Testis (tissue), 2 donors: ENCODE measurements at regions not wholly inside any gene's neighbourhood (a gene's known extent, or its start where the extent isn't known, plus 50 kb on each side); places are given as distances from the start of the nearest gene placed in this dataset.

ENCODE experiments used
- DNase-seq: peaks from one replicate; pipeline ENCODE4 v3.0.0-alpha.2; 2019
- H3K27ac ChIP-seq, 2 donors: fragments of 200-600 bp; sonication (generic); one replicate each; pipeline ENCODE4 v1.5.1; 2019
- H3K27me3 ChIP-seq: fragments of 200-600 bp; sonication (generic); one replicate; pipeline ENCODE4 v1.5.1; 2019
- H3K36me3 ChIP-seq: fragments of 200-600 bp; sonication (generic); one replicate; pipeline ENCODE4 v1.5.1; 2017; ENCODE audit warnings: low read depth; ENCODE audit errors: missing control alignments
- H3K4me1 ChIP-seq: fragments of 200-600 bp; sonication (generic); one replicate; pipeline ENCODE4 v1.5.1; 2019
- H3K4me3 ChIP-seq, 2 donors: fragments of 200-600 bp; sonication (generic); one replicate each; pipeline ENCODE4 v1.5.1; 2017 to 2019
- H3K9me3 ChIP-seq: fragments of 200-600 bp; sonication (generic); one replicate; pipeline ENCODE4 v1.5.1; 2017
- CTCF ChIP-seq, 3 experiments: fragments of 450-650 bp in 2 of 3; fragments of 200-600 bp in 1 of 3; sonication (generic) in 1 of 3; IDR thresholded peaks; one replicate each; pipeline ENCODE4 v1.5.1; 2016 to 2019; ENCODE audit warnings: antibody characterized with exemption in 3 of 3, mild to moderate bottlenecking in 2 of 3, moderate library complexity in 1 of 3
- POLR2A ChIP-seq: fragments of 450-650 bp; IDR thresholded peaks from one replicate; pipeline ENCODE4 v1.6.1; 2017; ENCODE audit warnings: antibody characterized with exemption, mild to moderate bottlenecking, moderate library complexity
- WGBS, 2 donors: methylation state at CpG; one replicate each; pipeline ENCODE4 v1.1.5; 2018; 5-methylcytosine and 5-hydroxymethylcytosine counted together
- intact Hi-C: fragments of 100-400 bp; cut with DNase I; formaldehyde crosslinking; loops from one replicate; pipeline ENCODE4 v1.15.1; 2023; ENCODE audit warnings: low total_unique reads

DNA sequence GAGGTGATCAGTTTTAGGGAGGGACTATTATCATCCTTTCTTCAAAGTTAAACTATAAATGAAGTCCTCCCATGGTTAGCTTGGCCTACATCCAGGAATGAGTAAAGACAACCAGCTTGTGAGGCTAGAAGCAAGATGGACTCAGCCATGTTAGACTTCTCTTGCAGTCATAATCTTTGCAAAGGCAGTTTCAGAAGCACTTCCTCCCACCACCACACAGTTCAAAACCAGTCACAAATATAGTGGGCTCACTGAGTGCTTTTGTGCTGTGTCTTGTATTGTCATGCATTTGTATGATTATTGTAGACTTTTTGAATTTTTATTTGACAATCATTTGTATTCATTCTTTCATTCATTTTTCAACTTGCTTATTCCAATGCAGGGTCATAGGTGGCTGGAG lies 204.5 kb downstream of the ZNF674 start:
- no peaks in the 10 kb centered on the region for H3K27me3 ChIP-seq
- H3K4me3 ChIP-seq, result no peak overlapping the region
- intact Hi-C loops, result no loop called here
- H3K27ac ChIP-seq, result no peak overlapping the region
- no peak for DNase-seq
- no peaks in the 10 kb centered on the region for H3K36me3 ChIP-seq
- TF ChIP-seq POLR2A (no peak), CTCF (IDR thresholded peaks at IDR 0.05) (no peak)
- no peaks in the 10 kb centered on the region for H3K4me1 ChIP-seq
- no peaks in the 10 kb centered on the region for H3K9me3 ChIP-seq

DNA sequence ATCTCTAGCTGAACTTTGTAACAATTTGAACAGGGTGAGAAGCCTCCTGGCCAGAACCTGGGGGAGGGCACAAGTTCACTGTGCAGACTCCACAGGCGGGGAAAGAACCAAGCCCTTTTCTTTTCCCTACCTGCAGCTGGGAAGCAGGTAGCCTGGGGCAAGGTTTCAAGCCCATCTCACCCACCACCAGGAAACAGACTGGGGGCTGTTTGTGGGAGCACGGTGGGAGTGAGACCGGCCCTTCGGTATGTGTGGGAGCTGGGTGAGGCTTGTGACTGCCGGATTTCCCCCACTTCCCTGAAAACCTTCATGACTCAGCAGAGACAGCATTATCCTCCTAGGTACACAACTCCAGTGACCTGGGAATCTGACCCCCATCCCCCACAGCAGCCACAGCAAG lies 211.7 kb downstream of the ZNF674 start:
- intact Hi-C loops, result no loop called here
- Histone ChIP-seq H3K27me3 (no peaks in the 10 kb centered on the region), H3K36me3 (no peaks in the 10 kb centered on the region), H3K9me3 (no peaks in the 10 kb centered on the region), H3K4me1 (no peaks in the 10 kb centered on the region), H3K4me3 (no peak overlapping the region), H3K27ac (no peak overlapping the region)
- DNase-seq, result peak; percentile 17
- TF ChIP-seq POLR2A (no peak), CTCF (IDR thresholded peaks at IDR 0.05) (no peak)
- WGBS, 2 donors, result 51 to 85% methylated on average over 4 to 5 of the region's 5 CpGs

DNA sequence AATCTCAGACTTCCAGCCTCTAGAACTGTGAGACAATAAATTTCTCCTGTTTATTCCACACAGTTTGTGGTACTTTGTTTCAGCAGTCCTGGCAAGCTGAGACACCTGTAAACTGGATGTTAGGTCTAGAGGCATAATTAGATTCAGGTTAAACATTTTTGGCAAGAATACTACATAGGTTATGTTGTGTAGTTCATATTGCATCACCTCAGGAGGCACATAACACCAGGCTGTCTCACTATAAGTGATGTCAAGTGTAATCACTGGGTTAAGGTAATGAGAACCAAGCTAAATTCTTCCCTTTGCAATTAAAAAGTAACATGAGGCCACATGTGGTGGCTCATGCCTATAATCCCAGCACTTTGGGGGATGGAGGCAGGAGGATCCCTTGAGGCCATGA lies 214.2 kb downstream of the ZNF674 start:
- Histone ChIP-seq H3K4me1 (no peaks in the 10 kb centered on the region), H3K27me3 (no peaks in the 10 kb centered on the region), H3K9me3 (no peaks in the 10 kb centered on the region), H3K36me3 (no peaks in the 10 kb centered on the region), H3K27ac (no peak overlapping the region), H3K4me3 (no peak overlapping the region)
- intact Hi-C loops, result no loop called here
- no peak for TF ChIP-seq CTCF (IDR thresholded peaks at IDR 0.05)
- TF ChIP-seq POLR2A, result no peak
- DNase-seq, result no peak

DNA sequence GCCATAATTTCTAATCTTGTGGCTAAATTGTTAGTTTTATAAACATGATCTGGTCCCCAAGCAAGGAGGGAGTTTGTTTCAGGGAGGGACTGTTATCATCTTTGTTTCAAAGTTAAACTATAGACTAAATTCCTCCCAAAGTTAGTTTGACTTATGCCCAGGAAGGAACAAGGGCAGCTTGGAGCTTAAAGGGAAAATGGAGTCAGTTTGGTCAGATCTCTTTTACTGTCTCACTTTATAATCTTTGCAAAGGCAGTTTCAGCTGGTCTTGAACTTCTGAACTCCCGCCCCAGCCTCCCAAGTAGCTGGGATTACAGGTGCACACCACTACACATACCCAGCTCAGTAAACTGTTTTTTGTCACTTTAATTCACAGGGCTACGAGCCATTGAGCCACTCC lies 214.7 kb downstream of the ZNF674 start:
- Histone ChIP-seq H3K4me3 (no peak overlapping the region), H3K27ac (no peak overlapping the region), H3K4me1 (peaks cover 3% of the 10 kb centered on the region), H3K9me3 (no peaks in the 10 kb centered on the region), H3K27me3 (no peaks in the 10 kb centered on the region), H3K36me3 (no peaks in the 10 kb centered on the region)
- 79 to 81% methylated on average over 2 of the region's 2 CpGs for WGBS, 2 donors
- no peak for TF ChIP-seq POLR2A
- no peak for TF ChIP-seq CTCF (IDR thresholded peaks at IDR 0.05)
- no peak for DNase-seq
- intact Hi-C loops, result no loop called here

DNA sequence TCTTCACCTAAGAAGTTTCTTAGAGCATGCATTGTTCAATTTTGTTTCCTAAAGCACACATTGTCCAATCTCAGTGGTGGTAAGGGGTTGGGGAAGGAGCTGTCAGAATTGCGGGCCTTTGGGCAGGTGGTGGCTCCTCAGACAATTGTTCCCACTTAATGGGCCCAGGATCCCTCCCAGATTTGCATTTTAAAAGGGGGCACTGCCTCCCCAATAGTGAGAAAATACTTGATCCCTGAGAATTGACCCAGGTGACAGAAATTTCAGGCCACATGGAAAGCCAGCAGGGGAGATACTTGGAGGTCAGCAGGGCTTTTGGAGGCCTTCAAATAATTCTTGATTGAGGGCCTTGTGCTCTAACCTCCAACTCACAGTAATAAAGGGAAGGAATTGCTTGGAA lies 217.1 kb downstream of the ZNF674 start:
- no peak for DNase-seq
- H3K9me3 ChIP-seq, result no peaks in the 10 kb centered on the region
- H3K27ac ChIP-seq, result no peak overlapping the region
- H3K27me3 ChIP-seq, result no peaks in the 10 kb centered on the region
- intact Hi-C loops, result no loop called here
- 50 to 71% methylated on average over 1 of the region's 1 CpG for WGBS, 2 donors
- TF ChIP-seq POLR2A (no peak), CTCF (IDR thresholded peaks at IDR 0.05) (no peak)
- peaks cover 3% of the 10 kb centered on the region for H3K4me1 ChIP-seq
- no peak overlapping the region for H3K4me3 ChIP-seq
- H3K36me3 ChIP-seq, result no peaks in the 10 kb centered on the region
